Transverse colon (tissue), 3 donors: ENCODE measurements at regions not wholly inside any gene's neighbourhood (a gene's known extent, or its start where the extent isn't known, plus 50 kb on each side); places are given as distances from the start of the nearest gene placed in this dataset.

Source experiments
- CTCF ChIP-seq, 5 experiments: fragments of 200-600 bp in 3 of 5; fragments of 450-650 bp in 2 of 5; sonication (generic) in 3 of 5; IDR thresholded peaks; 1 replicate in 2 of 5; 2 replicates in 3 of 5; pipeline ENCODE4 v1.5.1; 2016 to 2017; ENCODE audit warnings: antibody characterized with exemption in 5 of 5, inconsistent platforms in 3 of 5, mild to moderate bottlenecking in 2 of 5, moderate library complexity in 1 of 5
- POLR2A ChIP-seq: fragments of 450-650 bp; IDR thresholded peaks from one replicate; pipeline ENCODE4 v1.6.1; 2016; ENCODE audit warnings: antibody characterized with exemption, mild to moderate bottlenecking, moderate library complexity

DNA sequence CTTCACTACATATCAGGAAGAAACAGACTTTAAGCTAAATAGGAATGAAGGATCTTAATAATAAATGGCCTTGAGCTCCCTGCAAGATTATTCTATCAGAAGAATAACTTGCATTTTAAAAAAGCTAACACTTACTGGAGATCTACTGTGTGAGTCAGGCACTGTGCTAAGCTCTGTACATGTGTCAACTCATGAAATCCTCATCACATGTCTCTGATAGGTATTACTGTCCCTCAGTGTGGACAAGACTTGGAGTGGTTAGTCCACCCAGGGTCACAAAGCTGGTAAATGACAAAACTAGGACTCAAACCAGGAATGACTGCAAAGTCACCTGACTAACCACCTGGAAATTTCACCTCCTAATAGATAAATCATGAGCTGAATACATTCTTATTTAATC lies 57.1 kb upstream of the KCTD7 start:
- TF ChIP-seq CTCF (IDR thresholded peaks at IDR 0.05) (no peak), POLR2A (no peak)
